ENCODE measurements at regions not wholly inside any gene's neighbourhood (a gene's known extent, or its start where the extent isn't known, plus 50 kb on each side); places are given as distances from the start of the nearest gene placed in this dataset.

GRCh38 chr21:28754862-28755261, 237.8 kb downstream of the LTN1 start:
- Histone ChIP-seq H2AFZ (ENCODE audit: low read length) (no peak overlapping the region), H3K36me3 (ENCODE audit: insufficient read depth, low read length) (no peaks in the 10 kb centered on the region), H3K9me2 (replicated peaks; ENCODE audit: low read depth, low read length) (no peaks in the 10 kb centered on the region), H3K27me3 (ENCODE audit: insufficient read depth, low read length, poor library complexity, severe bottlenecking) (no peaks in the 10 kb centered on the region), H3K79me2 (ENCODE audit: insufficient read depth, low read length) (no peaks in the 10 kb centered on the region), H3K9me3 (ENCODE audit: insufficient read depth, low read depth, low read length) (no peaks in the 10 kb centered on the region), H3F3A (ENCODE audit: low read depth) (no peaks in the 10 kb centered on the region), H3K9ac (ENCODE audit: low read depth, low read length, poor library complexity, severe bottlenecking) (no peak overlapping the region), H4K20me1 (ENCODE audit: insufficient read depth, low read length, poor library complexity, severe bottlenecking) (no peaks in the 10 kb centered on the region), H3K4me3 (ENCODE audit: low read length, poor library complexity, severe bottlenecking) (no peak overlapping the region), H3K4me1 (ENCODE audit: insufficient read depth, low read length, poor library complexity, severe bottlenecking) (no peaks in the 10 kb centered on the region), H3K4me2 (ENCODE audit: low read depth, low read length, poor library complexity, severe bottlenecking) (no peak overlapping the region)
- TF ChIP-seq CTCF (conservative IDR thresholded peaks at IDR 0.05; ENCODE audit: low read length) (no peak), EZH2phosphoT487 (IDR thresholded peaks at IDR 0.05; ENCODE audit: borderline replicate concordance) (no peak)

- no peaks in the 10 kb centered on the region for H3K36me3 ChIP-seq (ENCODE audit: insufficient read depth, low read length)
- H3K9me2 ChIP-seq (replicated peaks; ENCODE audit: low read depth, low read length) = no peaks in the 10 kb centered on the region
- H3K79me2 ChIP-seq (ENCODE audit: insufficient read depth, low read length) = no peaks in the 10 kb centered on the region
- H3K9me3 ChIP-seq (ENCODE audit: insufficient read depth, low read depth, low read length) = no peaks in the 10 kb centered on the region
- H3K27me3 ChIP-seq (ENCODE audit: insufficient read depth, low read length, poor library complexity, severe bottlenecking) = no peaks in the 10 kb centered on the region
- H4K20me1 ChIP-seq (ENCODE audit: insufficient read depth, low read length, poor library complexity, severe bottlenecking) = no peaks in the 10 kb centered on the region
- no peaks in the 10 kb centered on the region for H3K4me1 ChIP-seq (ENCODE audit: insufficient read depth, low read length, poor library complexity, severe bottlenecking)
- H3K9ac ChIP-seq (ENCODE audit: low read depth, low read length, poor library complexity, severe bottlenecking) = no peak overlapping the region
- no peak overlapping the region for H2AFZ ChIP-seq (ENCODE audit: low read length)
- no peaks in the 10 kb centered on the region for H3F3A ChIP-seq (ENCODE audit: low read depth)
- H3K4me2 ChIP-seq (ENCODE audit: low read depth, low read length, poor library complexity, severe bottlenecking) = no peak overlapping the region
- TF ChIP-seq EZH2phosphoT487 (IDR thresholded peaks at IDR 0.05; ENCODE audit: borderline replicate concordance) (no peak), CTCF (conservative IDR thresholded peaks at IDR 0.05; ENCODE audit: low read length) (no peak)
- H3K4me3 ChIP-seq (ENCODE audit: low read length, poor library complexity, severe bottlenecking) = no peak overlapping the region
Measured at GRCh38 chr21:28754127-28754611, 238.5 kb downstream of the LTN1 start.

- Histone ChIP-seq H3K4me1 (ENCODE audit: insufficient read depth, low read length, poor library complexity, severe bottlenecking) (no peaks in the 10 kb centered on the region), H4K20me1 (ENCODE audit: insufficient read depth, low read length, poor library complexity, severe bottlenecking) (no peaks in the 10 kb centered on the region), H2AFZ (ENCODE audit: low read length) (no peak overlapping the region), H3K79me2 (ENCODE audit: insufficient read depth, low read length) (no peaks in the 10 kb centered on the region), H3K27me3 (ENCODE audit: insufficient read depth, low read length, poor library complexity, severe bottlenecking) (no peaks in the 10 kb centered on the region), H3K4me2 (ENCODE audit: low read depth, low read length, poor library complexity, severe bottlenecking) (no peak overlapping the region), H3K9me2 (replicated peaks; ENCODE audit: low read depth, low read length) (no peaks in the 10 kb centered on the region), H3K9ac (ENCODE audit: low read depth, low read length, poor library complexity, severe bottlenecking) (no peak overlapping the region), H3F3A (ENCODE audit: low read depth) (no peaks in the 10 kb centered on the region), H3K9me3 (ENCODE audit: insufficient read depth, low read depth, low read length) (no peaks in the 10 kb centered on the region), H3K36me3 (ENCODE audit: insufficient read depth, low read length) (no peaks in the 10 kb centered on the region), H3K4me3 (ENCODE audit: low read length, poor library complexity, severe bottlenecking) (no peak overlapping the region)
- no peak for TF ChIP-seq EZH2phosphoT487 (IDR thresholded peaks at IDR 0.05; ENCODE audit: borderline replicate concordance)
- no peak for TF ChIP-seq CTCF (conservative IDR thresholded peaks at IDR 0.05; ENCODE audit: low read length)
Measured at GRCh38 chr21:28752131-28752530, 240.5 kb downstream of the LTN1 start.

Data from Loucy (cell line).